Gastrocnemius medialis (tissue), 4 donors: ENCODE measurements at regions not wholly inside any gene's neighbourhood (a gene's known extent, or its start where the extent isn't known, plus 50 kb on each side); places are given as distances from the start of the nearest gene placed in this dataset.
"Not testable (repeated sequence)": the region's sequence is repeated elsewhere in the genome, so short reads cannot be mapped to it uniquely, and the experiment has no call there.

Experiments used
- ATAC-seq, 2 donors: fragments of 150-250 bp; one replicate each; pipeline ENCODE4 v1.9.1; 2016
- DNase-seq, 2 donors: peaks; one replicate each; pipeline ENCODE4 v3.0.0-alpha.2; 2019
- H3K27ac ChIP-seq, 4 donors: fragments of 200-600 bp; sonication (generic); 1 replicate in 1 of 4; 2 replicates in 3 of 4; pipeline ENCODE4 v1.5.1; 2016 to 2018; ENCODE audit warnings: mild to moderate bottlenecking in 2 of 4, moderate library complexity in 1 of 4
- H3K27me3 ChIP-seq, 3 donors: fragments of 200-600 bp; sonication (generic) in 2 of 3; 1 replicate in 1 of 3; 2 replicates in 2 of 3; pipeline versions ENCODE4 v1.5.1 to v1.6.0; 2016 to 2019; ENCODE audit warnings: mild to moderate bottlenecking in 1 of 3, moderate library complexity in 1 of 3
- H3K36me3 ChIP-seq, 2 donors: fragments of 200-600 bp; sonication (generic) in 1 of 2; one replicate each; pipeline ENCODE4 v1.5.1; 2017 to 2018
- H3K4me1 ChIP-seq, 2 donors: fragments of 200-600 bp; sonication (generic) in 1 of 2; one replicate each; pipeline ENCODE4 v1.5.1; 2016 to 2017; ENCODE audit warnings: mild to moderate bottlenecking in 2 of 2
- H3K4me3 ChIP-seq, 4 donors: fragments of 200-600 bp; sonication (generic) in 3 of 4; 1 replicate in 1 of 4; 2 replicates in 3 of 4; pipeline ENCODE4 v1.5.1; 2016 to 2019; ENCODE audit warnings: mild to moderate bottlenecking in 2 of 4
- H3K9me3 ChIP-seq, 3 donors: fragments of 200-600 bp; sonication (generic) in 2 of 3; 1 replicate in 1 of 3; 2 replicates in 2 of 3; pipeline ENCODE4 v1.5.1; 2016 to 2019
- in situ Hi-C, 4 donors: fragments of 200-750 bp; cut with MboI; loops; one replicate each; pipeline versions ENCODE4 v1.15.0 to v1.8.0; 2017; ENCODE audit warnings: low sequenced_read_pairs in 4 of 4
- intact Hi-C: fragments of 100-400 bp; cut with DNase I; formaldehyde crosslinking; loops from one replicate; pipeline ENCODE4 v1.15.1; 2023; ENCODE audit warnings: low total_unique reads

GRCh38 chr7:76838357-76838756, 193.8 kb downstream of the SPDYE17 start:
- H3K36me3 ChIP-seq, in situ Hi-C loops, intact Hi-C loops, H3K27ac ChIP-seq, H3K4me1 ChIP-seq, ATAC-seq, DNase-seq, H3K9me3 ChIP-seq, H3K27me3 ChIP-seq, H3K4me3 ChIP-seq: not testable (repeated sequence)

GRCh38 chr7:76829233-76829632, 202.2 kb upstream of the POMZP3 start:
- in situ Hi-C loops, H3K27me3 ChIP-seq, ATAC-seq, H3K4me1 ChIP-seq, intact Hi-C loops, H3K4me3 ChIP-seq, H3K36me3 ChIP-seq, H3K27ac ChIP-seq, DNase-seq, H3K9me3 ChIP-seq: not testable (repeated sequence)

DNA sequence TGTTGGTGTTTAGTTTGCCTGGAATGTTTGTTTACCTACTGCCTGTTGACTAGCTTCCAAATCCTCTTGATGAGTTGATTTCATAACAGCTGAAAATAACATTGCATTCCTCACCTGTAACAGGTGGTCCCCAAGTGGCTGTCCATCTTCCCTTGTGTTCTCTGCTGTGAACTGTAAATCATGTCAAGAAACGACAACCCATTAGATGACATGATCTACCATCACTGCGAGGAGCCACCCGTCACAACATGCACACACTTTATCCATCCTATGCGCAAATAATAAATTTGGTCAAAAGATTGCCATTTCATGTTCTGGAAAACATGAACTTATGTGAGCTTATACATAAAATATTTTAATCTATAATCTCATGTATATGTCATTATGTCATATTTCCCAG, 199.1 kb upstream of the POMZP3 start:
- in situ Hi-C loops, intact Hi-C loops: not testable (repeated sequence)

DNA sequence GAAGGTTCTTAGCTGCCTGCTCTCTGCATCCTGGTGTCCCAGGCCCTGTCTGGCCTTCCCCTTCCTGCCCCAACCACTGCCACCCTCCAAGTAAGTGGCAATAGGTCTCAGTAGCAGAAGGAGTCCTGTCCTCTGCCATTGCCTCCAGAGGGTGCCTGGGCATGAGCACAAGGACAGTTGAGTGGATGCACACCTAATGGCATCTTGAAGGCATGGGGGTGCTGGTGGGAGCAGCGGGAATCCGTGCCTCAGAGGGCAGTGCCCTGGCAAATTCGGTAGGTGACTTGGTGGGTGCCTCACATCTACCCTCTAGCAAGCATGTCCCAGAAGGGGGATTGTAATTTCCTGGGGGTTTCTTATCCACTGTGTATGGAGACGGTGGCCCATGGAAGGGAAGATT, 182.8 kb upstream of the POMZP3 start:
- DNase-seq, H3K4me1 ChIP-seq, H3K27ac ChIP-seq, H3K9me3 ChIP-seq, H3K4me3 ChIP-seq, in situ Hi-C loops, ATAC-seq, H3K36me3 ChIP-seq, intact Hi-C loops, H3K27me3 ChIP-seq: not testable (repeated sequence)

More for the DNA sequence above, 199.1 kb upstream of the POMZP3 start:
- H3K9me3 ChIP-seq, H3K27me3 ChIP-seq, H3K27ac ChIP-seq, H3K4me3 ChIP-seq, H3K36me3 ChIP-seq, H3K4me1 ChIP-seq, ATAC-seq, DNase-seq: not testable (repeated sequence)

DNA sequence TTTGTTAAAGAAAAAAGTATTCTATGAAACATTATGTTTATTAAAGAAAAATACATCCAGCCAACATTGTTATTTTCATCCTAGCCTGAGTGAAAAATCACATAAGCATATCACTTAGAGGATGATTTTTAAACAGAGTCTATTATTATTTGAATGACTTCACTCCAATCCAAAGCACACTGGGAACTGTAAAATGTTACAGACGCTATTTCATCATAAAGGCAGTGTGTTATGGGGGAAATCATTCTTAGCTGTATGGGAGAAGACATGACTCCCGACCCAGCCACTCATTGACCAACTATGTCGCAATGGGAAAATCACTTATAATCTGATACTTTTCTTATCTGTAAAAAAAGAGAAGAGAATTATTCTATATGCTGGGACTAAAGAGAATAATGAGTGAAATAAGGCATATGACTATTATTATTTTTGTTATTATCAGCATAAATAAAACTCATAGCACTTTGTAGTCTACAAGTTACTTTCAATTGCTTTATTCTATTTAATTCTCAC, 180.6 kb upstream of the POMZP3 start:
- intact Hi-C loops, DNase-seq, H3K36me3 ChIP-seq, in situ Hi-C loops, H3K27ac ChIP-seq, H3K27me3 ChIP-seq, H3K9me3 ChIP-seq, H3K4me1 ChIP-seq, ATAC-seq, H3K4me3 ChIP-seq: not testable (repeated sequence)

GRCh38 chr7:76806460-76806859, 179.4 kb upstream of the POMZP3 start:
- H3K36me3 ChIP-seq, ATAC-seq, intact Hi-C loops, H3K4me1 ChIP-seq, DNase-seq, in situ Hi-C loops, H3K9me3 ChIP-seq, H3K27me3 ChIP-seq, H3K27ac ChIP-seq: not testable (repeated sequence)
- peak overlapping the region in 1 of 4 donors; percentile 2 for H3K4me3 ChIP-seq

- intact Hi-C loops, H3K9me3 ChIP-seq, ATAC-seq, H3K27me3 ChIP-seq, H3K36me3 ChIP-seq, DNase-seq, H3K4me1 ChIP-seq, in situ Hi-C loops: not testable (repeated sequence)
- H3K27ac ChIP-seq, result peak overlapping the region in 1 of 4 donors; percentile 10
- H3K4me3 ChIP-seq, result peak overlapping the region in 2 of 4 donors; percentile 2 to 21
Measured at GRCh38 chr7:76806010-76806409, 178.9 kb upstream of the POMZP3 start.

- H3K4me3 ChIP-seq, in situ Hi-C loops, ATAC-seq, intact Hi-C loops, H3K36me3 ChIP-seq, H3K9me3 ChIP-seq, H3K27me3 ChIP-seq, H3K4me1 ChIP-seq, DNase-seq, H3K27ac ChIP-seq: not testable (repeated sequence)
Measured at GRCh38 chr7:76805262-76805661, 178.2 kb upstream of the POMZP3 start.

DNA sequence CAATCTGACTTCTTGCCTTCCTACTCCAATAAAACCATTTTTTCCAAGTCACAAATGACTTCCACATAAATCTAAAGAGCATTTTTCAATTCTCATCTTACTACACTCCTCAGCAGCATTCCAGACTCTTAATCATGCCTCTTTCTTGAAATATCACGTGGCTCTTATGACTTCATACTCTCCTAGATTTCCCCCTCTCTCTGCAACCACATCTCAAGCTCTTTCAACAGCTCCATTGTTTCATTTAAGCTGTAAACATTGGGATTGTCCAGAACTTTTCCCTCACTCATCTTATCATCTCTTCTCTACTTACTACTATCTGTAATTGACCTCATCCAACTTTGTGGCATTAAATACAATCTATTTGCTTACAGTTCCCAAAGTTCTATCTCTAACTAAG, 170.6 kb upstream of the POMZP3 start:
- H3K36me3 ChIP-seq, ATAC-seq, DNase-seq, intact Hi-C loops, H3K9me3 ChIP-seq, H3K4me3 ChIP-seq, H3K4me1 ChIP-seq, H3K27me3 ChIP-seq, in situ Hi-C loops, H3K27ac ChIP-seq: not testable (repeated sequence)

- H3K4me1 ChIP-seq, H3K36me3 ChIP-seq, DNase-seq, H3K9me3 ChIP-seq, H3K27ac ChIP-seq, in situ Hi-C loops, ATAC-seq, H3K4me3 ChIP-seq, H3K27me3 ChIP-seq, intact Hi-C loops: not testable (repeated sequence)
Measured at GRCh38 chr7:76780693-76781092, 153.6 kb upstream of the POMZP3 start.

- ATAC-seq, H3K4me3 ChIP-seq, in situ Hi-C loops, DNase-seq, H3K4me1 ChIP-seq, H3K9me3 ChIP-seq, H3K36me3 ChIP-seq, intact Hi-C loops, H3K27me3 ChIP-seq, H3K27ac ChIP-seq: not testable (repeated sequence)
Measured at GRCh38 chr7:76774279-76774678, 147.2 kb upstream of the POMZP3 start.

GRCh38 chr7:76771980-76772379, 144.9 kb upstream of the POMZP3 start:
- H3K36me3 ChIP-seq, H3K27me3 ChIP-seq, H3K27ac ChIP-seq, H3K9me3 ChIP-seq, H3K4me3 ChIP-seq, in situ Hi-C loops, intact Hi-C loops, ATAC-seq, DNase-seq, H3K4me1 ChIP-seq: not testable (repeated sequence)

DNA sequence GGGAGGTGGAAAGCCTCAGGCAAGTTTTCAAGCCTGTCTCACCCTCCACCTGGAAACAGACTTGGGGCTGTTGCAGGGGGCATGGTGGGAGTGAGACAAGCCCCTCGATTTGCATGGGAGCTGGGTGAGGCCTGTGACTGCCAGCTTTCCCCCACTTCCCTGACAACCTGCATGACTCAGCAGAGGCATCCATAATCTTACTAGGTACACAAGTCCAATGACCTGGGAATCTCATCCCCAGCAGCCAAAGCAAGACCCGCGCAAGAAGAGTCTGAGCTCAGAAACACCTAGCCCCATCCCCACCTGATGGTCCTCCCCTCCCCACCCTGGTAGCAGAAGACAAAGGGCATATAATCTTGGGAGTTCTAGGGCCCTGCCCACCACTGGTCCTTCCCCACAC, 136.9 kb upstream of the POMZP3 start:
- H3K4me1 ChIP-seq, H3K4me3 ChIP-seq, ATAC-seq, intact Hi-C loops, DNase-seq, H3K27ac ChIP-seq, H3K36me3 ChIP-seq, H3K9me3 ChIP-seq, H3K27me3 ChIP-seq, in situ Hi-C loops: not testable (repeated sequence)
